Right cardiac atrium (tissue), 5 donors: ENCODE measurements at regions not wholly inside any gene's neighbourhood (a gene's known extent, or its start where the extent isn't known, plus 50 kb on each side); places are given as distances from the start of the nearest gene placed in this dataset.
"Not testable (repeated sequence)": the region's sequence is repeated elsewhere in the genome, so short reads cannot be mapped to it uniquely, and the experiment has no call there.

Source experiments
- ATAC-seq, 2 donors: fragments of 200-7000 bp; cut with Tn5 transposase; one replicate each; pipeline versions ENCODE4 v1.8.0 to v1.9.1; 2020; ENCODE audit warnings: moderate library complexity in 2 of 2, mild to moderate bottlenecking in 1 of 2
- DNase-seq, 3 donors: peaks; one replicate each; pipeline ENCODE4 v3.0.0-alpha.2; 2020
- H3K27ac ChIP-seq: one replicate; pipeline ENCODE4 v1.5.1; 2013; ENCODE audit warnings: mild to moderate bottlenecking, low read length, control low read depth, moderate library complexity
- H3K27me3 ChIP-seq: one replicate; pipeline ENCODE4 v1.6.1; 2013; ENCODE audit not compliant: control insufficient read depth, insufficient read depth
- H3K4me1 ChIP-seq: one replicate; pipeline ENCODE4 v1.6.1; 2013; ENCODE audit warnings: low read length; ENCODE audit not compliant: control insufficient read depth, insufficient read depth
- H3K4me3 ChIP-seq: one replicate; pipeline ENCODE4 v1.5.1; 2013; ENCODE audit warnings: low read length, control low read depth
- H3K9me3 ChIP-seq: one replicate; pipeline ENCODE4 v1.6.1; 2013; ENCODE audit warnings: low read length; ENCODE audit not compliant: control insufficient read depth
- WGBS: extraction: QIAGEN DNeasy Blood & Tissue Kit; methylation state at CpG from one replicate; pipeline ENCODE4 v1.1.7; 2013; 5-methylcytosine and 5-hydroxymethylcytosine counted together
- intact Hi-C, 4 donors: fragments of 100-400 bp; cut with DNase I; formaldehyde crosslinking; loops; one replicate each; pipeline versions ENCODE4 v1.11.0 to v1.14.0; 2022 to 2023
- donor health status: healthy with polysubstance abuse.
- donor health status: DM: no; HTN: yes; CAD: no.
- donor health status: DM: no; HTN: no; CAD: no.
- donor health status: DM: no; HTN: yes; CAD: no; lungs with severe emphysema.
- donor health status: DM: yes; HTN: yes; CAD: no.

GRCh38 chrY:5877617-5878016 lies 368.4 kb upstream of the TSPY2 start:
- WGBS, result 20% methylated on average over 1 of the region's 1 CpG
- H3K4me1 ChIP-seq, H3K4me3 ChIP-seq, H3K27ac ChIP-seq, H3K27me3 ChIP-seq, ATAC-seq, intact Hi-C loops, H3K9me3 ChIP-seq, DNase-seq: not testable (repeated sequence)

DNA sequence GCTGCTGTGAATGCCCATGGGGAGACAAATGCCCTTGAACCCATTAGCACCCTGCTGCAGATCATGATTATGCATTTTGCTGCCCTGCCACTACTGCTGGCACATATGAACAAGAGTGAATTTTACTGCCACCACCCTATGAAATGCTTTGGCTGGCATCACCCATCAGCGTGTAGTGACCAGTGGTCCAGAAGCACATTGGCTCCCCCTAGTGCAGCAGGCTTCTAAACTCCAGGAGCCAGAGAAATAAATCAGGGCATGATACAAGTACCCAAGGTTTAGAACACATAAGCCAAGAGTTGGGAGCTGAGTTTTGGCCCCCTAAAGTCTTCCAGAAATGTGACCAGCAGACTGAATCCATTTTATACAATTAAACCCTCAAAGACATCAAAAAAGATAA lies 355.4 kb upstream of the TSPY2 start:
- H3K9me3 ChIP-seq, H3K4me3 ChIP-seq, DNase-seq, ATAC-seq, H3K27me3 ChIP-seq, H3K4me1 ChIP-seq, H3K27ac ChIP-seq, intact Hi-C loops: not testable (repeated sequence)
- 60% methylated on average over 1 of the region's 1 CpG for WGBS

- H3K9me3 ChIP-seq, DNase-seq, intact Hi-C loops, H3K27ac ChIP-seq, H3K4me1 ChIP-seq, H3K4me3 ChIP-seq, H3K27me3 ChIP-seq, ATAC-seq: not testable (repeated sequence)
Measured at GRCh38 chrY:5896688-5897087, 349.3 kb upstream of the TSPY2 start.

- intact Hi-C loops, DNase-seq, H3K4me3 ChIP-seq, H3K4me1 ChIP-seq, H3K9me3 ChIP-seq, ATAC-seq, H3K27ac ChIP-seq, H3K27me3 ChIP-seq: not testable (repeated sequence)
- WGBS, result 83% methylated on average over 4 of the region's 4 CpGs
Measured at GRCh38 chrY:5908696-5909494, 337.1 kb upstream of the TSPY2 start.

DNA sequence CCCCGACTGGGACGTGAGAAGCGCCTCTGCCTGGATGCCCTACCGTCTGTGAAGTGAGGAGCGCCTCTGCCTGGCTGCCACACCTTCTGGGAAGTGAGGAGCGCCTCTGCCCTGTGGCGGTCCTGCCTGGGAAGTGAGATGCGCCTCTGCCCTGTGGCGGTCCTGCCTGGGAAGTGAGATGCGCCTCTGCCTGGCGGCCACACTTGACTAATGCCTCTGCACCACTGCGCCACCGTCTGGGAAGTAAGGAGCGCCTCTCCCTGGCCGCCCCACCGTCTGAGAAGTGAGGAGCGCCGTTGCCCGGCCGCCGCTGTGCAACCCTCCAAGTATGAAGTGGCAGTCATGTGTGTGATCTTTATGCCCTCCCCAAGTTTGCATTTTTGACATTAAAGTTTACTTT lies 307.6 kb upstream of the TSPY2 start:
- H3K27ac ChIP-seq, DNase-seq, H3K27me3 ChIP-seq, H3K4me1 ChIP-seq, H3K9me3 ChIP-seq, intact Hi-C loops, H3K4me3 ChIP-seq, ATAC-seq: not testable (repeated sequence)
- 88% methylated on average over 21 of the region's 21 CpGs for WGBS

GRCh38 chrY:5946380-5947119 lies 299.5 kb upstream of the TSPY2 start:
- H3K4me3 ChIP-seq, H3K27ac ChIP-seq, H3K27me3 ChIP-seq, DNase-seq, H3K9me3 ChIP-seq, ATAC-seq, H3K4me1 ChIP-seq, intact Hi-C loops: not testable (repeated sequence)
- WGBS, result 70% methylated on average over 4 of the region's 4 CpGs

DNA sequence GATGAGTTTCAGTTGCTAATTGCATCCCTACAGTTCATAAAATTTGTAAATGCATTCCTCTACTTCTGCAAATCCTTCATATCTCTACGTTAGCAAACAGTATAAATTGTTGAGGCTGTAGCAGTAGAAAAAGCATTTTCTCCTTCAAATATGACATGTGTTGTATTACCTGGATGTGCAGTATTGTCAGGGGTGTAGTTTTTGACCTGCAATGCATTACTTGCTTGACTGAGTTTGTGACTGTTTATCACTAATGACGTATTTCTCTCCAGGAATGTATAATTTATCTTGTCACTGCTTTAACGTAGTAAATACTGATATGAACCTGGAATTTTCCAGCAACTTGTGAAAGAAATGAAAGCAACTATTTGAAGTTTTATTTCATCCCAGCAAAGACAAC lies 279.0 kb upstream of the TSPY2 start:
- H3K4me1 ChIP-seq, H3K9me3 ChIP-seq, H3K4me3 ChIP-seq, ATAC-seq, DNase-seq, H3K27ac ChIP-seq, intact Hi-C loops, H3K27me3 ChIP-seq: not testable (repeated sequence)
- WGBS, result 51% methylated on average over 3 of the region's 3 CpGs

GRCh38 chrY:5990665-5991064 lies 255.4 kb upstream of the TSPY2 start:
- DNase-seq, H3K27me3 ChIP-seq, intact Hi-C loops, H3K27ac ChIP-seq, H3K4me3 ChIP-seq, H3K9me3 ChIP-seq, H3K4me1 ChIP-seq: not testable (repeated sequence)
- WGBS, result 38% methylated on average over 1 of the region's 1 CpG
- peak in 1 of 2 donors; percentile 55 for ATAC-seq
